GM10248 (cell line): ENCODE measurements at regions not wholly inside any gene's neighbourhood (a gene's known extent, or its start where the extent isn't known, plus 50 kb on each side); places are given as distances from the start of the nearest gene placed in this dataset.

Experiments
- CTCF ChIA-PET: fragments of 300-600 bp; sonication (Branson Sonifier 250); formaldehyde crosslinking; extraction: SDS; loops from one replicate; lab custom pipeline; 2021; ENCODE audit warnings: antibody characterized with exemption; lab: Yijun Ruan, JAX
- POLR2A ChIA-PET: fragments of 350-650 bp; sonication (Branson Sonifier 250); formaldehyde crosslinking; extraction: SDS; loops from one replicate; lab custom pipeline; 2020; ENCODE audit warnings: antibody characterized with exemption; lab: Yijun Ruan, JAX
- DNase-seq: peaks from one replicate; pipeline ENCODE4 v3.0.0; 2012; ENCODE audit errors: extremely low spot score
- TF ChIP-seq, protein P1 (sequence below): IDR thresholded peaks from 2 replicates; pipeline ENCODE4 v1.5.1; 2012; ENCODE audit warnings: mild to moderate bottlenecking, low read depth; ENCODE audit errors: extremely low read depth, missing control alignments, control extremely low read depth

DNA sequence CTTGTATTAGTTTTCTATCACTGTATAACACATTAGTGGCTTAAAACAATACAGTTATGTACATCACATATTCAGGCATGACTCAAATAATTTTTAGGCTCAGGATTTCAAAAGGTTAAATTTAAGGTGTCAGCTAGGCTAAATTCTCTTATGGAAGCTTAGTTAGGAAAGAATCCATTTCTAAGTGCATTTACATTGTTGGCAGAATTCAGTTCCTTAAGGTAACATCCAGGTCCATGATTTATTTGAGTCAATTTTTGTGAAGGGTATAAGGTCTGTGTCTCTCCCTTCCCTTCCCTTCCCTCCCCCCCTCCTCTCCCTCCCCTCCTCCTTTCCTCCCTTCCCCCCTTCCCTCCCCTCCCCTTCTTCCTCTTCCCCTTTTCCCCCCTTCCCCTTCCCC lies 399.0 kb upstream of the CNTN5 start:
- TF ChIP-seq, protein P1, sequence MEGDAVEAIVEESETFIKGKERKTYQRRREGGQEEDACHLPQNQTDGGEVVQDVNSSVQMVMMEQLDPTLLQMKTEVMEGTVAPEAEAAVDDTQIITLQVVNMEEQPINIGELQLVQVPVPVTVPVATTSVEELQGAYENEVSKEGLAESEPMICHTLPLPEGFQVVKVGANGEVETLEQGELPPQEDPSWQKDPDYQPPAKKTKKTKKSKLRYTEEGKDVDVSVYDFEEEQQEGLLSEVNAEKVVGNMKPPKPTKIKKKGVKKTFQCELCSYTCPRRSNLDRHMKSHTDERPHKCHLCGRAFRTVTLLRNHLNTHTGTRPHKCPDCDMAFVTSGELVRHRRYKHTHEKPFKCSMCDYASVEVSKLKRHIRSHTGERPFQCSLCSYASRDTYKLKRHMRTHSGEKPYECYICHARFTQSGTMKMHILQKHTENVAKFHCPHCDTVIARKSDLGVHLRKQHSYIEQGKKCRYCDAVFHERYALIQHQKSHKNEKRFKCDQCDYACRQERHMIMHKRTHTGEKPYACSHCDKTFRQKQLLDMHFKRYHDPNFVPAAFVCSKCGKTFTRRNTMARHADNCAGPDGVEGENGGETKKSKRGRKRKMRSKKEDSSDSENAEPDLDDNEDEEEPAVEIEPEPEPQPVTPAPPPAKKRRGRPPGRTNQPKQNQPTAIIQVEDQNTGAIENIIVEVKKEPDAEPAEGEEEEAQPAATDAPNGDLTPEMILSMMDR: no peak
- ChIA-PET CTCF (no interaction called here), POLR2A (no interaction called here)
- DNase-seq: no peak

DNA sequence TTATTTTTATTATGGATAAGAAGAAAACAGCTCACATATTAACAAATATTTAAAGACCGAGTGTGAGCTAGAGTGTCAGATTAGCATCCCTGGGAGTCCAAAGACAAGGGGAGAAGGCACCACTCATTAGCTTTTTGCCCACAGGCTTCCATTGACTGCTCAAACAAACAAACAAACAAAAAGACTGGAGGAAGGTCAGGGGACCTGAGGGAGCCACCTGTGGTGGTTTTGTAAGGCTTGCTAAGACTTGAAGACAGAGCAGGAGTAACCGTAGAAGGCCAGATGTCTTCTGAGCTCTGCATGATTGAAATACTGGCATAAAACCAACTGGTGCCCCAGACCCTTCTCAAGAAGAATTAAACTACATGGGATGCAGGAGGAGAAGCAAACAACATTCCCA lies 395.2 kb upstream of the CNTN5 start:
- ChIA-PET POLR2A (no interaction called here), CTCF (interaction anchor here (1.0 kb wide), 1 partner anchor 12 kb away, joined by 3 read pairs; no protein-coding TSS in a partner anchor)
- TF ChIP-seq, protein P1: no peak
- no peak for DNase-seq

DNA sequence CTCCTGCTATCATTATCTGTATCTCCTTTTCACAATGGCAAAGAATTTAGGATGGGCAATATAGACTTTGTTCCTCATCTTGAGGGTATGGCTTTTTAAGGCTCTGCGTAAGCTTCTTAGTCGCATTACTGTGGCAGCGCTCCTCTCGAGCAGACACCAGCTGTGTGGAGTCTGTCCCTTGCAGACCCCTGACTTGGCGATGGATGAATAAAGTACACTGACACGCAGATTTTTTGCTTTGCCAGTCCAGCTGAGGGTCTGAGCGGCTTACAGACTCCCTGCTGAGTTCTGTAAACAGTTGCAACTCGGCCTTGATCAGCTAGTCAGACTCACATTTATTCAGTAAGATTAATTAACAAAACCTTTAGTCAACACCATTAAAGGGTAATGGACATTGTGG lies 390.0 kb upstream of the CNTN5 start:
- ChIA-PET POLR2A (no interaction called here), CTCF (no interaction called here)
- DNase-seq: no peak
- TF ChIP-seq, protein P1: no peak

DNA sequence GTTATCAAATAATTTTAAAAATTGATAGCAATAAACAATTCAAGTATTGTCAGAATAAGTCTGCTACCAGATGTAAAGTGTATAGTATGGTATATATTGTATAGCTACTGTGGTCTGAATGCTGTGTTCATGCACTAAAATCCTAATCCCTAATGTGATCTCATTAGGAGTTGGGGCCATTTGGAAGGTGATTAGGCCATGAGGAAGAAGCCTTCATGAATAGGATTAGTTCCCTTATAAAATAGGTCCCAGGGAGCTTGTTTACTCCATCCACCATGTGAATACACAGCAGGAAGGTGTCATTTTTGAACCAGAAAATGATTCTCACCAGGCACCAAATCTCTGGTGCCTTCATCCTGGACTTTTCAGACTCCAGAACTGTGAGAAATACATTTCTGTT lies 363.0 kb upstream of the CNTN5 start:
- POLR2A ChIA-PET: no interaction called here
- TF ChIP-seq, protein P1: no peak
- CTCF ChIA-PET: interaction anchor here (1.4 to 1.5 kb wide), 2 partner anchors 9 to 29 kb away, joined by 3 to 4 read pairs; no protein-coding TSS in a partner anchor
- no peak for DNase-seq

DNA sequence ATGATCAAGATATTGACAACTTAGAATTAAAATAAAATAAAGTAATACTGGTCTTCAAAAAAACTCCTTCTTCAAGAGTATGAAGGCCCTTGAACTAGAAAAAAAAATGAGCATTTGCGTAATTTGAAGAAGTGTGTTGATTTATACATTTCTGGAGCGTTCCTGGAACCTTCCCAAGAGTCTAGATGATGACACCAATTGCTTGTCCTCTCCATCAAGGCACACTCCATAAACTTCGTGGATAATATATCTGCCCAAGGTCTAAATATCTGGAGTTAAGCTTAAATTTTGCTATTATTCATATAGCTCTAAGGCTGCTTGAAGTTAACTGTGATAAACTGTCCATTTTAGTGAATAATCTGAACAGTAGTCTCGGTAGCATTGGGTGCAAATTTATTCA lies 361.3 kb upstream of the CNTN5 start:
- ChIA-PET POLR2A (no interaction called here), CTCF (no interaction called here)
- no peak for DNase-seq
- TF ChIP-seq, protein P1: no peak

DNA sequence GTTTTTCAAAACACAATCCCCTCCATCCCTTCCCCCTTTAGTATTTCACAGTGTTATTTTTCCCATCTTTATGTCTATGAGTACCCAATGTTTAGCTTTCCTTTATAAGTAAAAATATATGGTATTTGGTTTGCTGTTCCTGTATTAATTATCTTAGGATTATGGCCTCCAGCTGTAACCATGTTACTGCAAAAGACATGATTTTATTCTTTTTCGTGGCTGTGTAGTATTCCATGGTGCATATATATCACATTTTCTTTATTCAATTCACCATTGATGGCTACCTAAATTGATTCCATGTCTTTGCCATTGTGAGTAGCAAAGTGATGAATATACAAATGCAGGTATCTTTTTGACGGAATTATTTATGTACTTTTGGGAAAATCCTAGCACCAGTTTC lies 346.4 kb upstream of the CNTN5 start:
- DNase-seq: no peak
- POLR2A ChIA-PET: no interaction called here
- TF ChIP-seq, protein P1: no peak
- CTCF ChIA-PET: no interaction called here

DNA sequence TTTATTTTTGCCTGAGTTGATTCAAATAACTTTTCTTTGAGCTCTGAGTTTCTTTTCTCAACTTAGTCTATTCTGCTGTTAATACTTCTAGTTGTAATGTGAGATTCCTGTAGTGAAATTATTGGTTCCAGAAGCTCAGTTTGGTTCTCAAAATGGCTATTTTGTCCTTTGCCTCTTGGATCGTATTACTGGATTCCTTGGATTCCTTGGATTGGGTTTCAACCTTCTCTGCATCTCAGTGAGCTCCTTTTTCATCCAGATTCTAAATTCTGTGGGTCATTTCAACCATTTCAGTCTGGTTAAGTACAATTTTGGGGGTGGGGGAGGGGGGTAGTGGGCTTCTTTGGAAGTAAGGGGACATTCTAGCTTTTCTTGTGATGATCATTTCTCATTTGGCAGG lies 341.1 kb upstream of the CNTN5 start:
- TF ChIP-seq, protein P1: no peak
- ChIA-PET POLR2A (no interaction called here), CTCF (no interaction called here)
- DNase-seq: no peak
